Fibroblast of gingiva (primary cell): ENCODE measurements at regions not wholly inside any gene's neighbourhood (a gene's known extent, or its start where the extent isn't known, plus 50 kb on each side); places are given as distances from the start of the nearest gene placed in this dataset.

Experiments
- DNase-seq: peaks from one replicate; pipeline ENCODE4 v3.0.0-alpha.2; 2011; ENCODE audit warnings: low read depth

- DNase-seq = no peak
Observed at GRCh38 chr1:222996310-222996975, 146.6 kb downstream of the TLR5 start.

- DNase-seq = no peak
Observed at GRCh38 chr1:223000632-223001031, 142.4 kb downstream of the TLR5 start.

- DNase-seq = peak; percentile 43
Observed at GRCh38 chr1:223001653-223002634, 141.1 kb downstream of the TLR5 start.

- DNase-seq = no peak
Observed at GRCh38 chr1:223003549-223003948, 139.5 kb downstream of the TLR5 start.

GRCh38 chr1:223006371-223006770 lies 136.7 kb downstream of the TLR5 start:
- DNase-seq = no peak

- DNase-seq = peak; percentile 28
Observed at GRCh38 chr1:223006917-223007648, 136.0 kb downstream of the TLR5 start.

GRCh38 chr1:223007935-223008334 lies 135.1 kb downstream of the TLR5 start:
- DNase-seq = no peak

GRCh38 chr1:223008808-223009207 lies 134.2 kb downstream of the TLR5 start:
- DNase-seq = no peak

GRCh38 chr1:223009406-223009805 lies 133.6 kb downstream of the TLR5 start:
- DNase-seq = no peak

GRCh38 chr1:223010582-223011504 lies 132.2 kb downstream of the TLR5 start:
- peak; percentile 59 for DNase-seq

- no peak for DNase-seq
Observed at GRCh38 chr1:223011505-223011856, 131.6 kb downstream of the TLR5 start.

GRCh38 chr1:223012176-223012788 lies 130.8 kb downstream of the TLR5 start:
- DNase-seq = no peak

- no peak for DNase-seq
Observed at GRCh38 chr1:223012938-223013337, 130.1 kb downstream of the TLR5 start.

GRCh38 chr1:223014142-223014873 lies 128.7 kb downstream of the TLR5 start:
- DNase-seq = no peak

- DNase-seq = no peak
Observed at GRCh38 chr1:223016381-223016780, 126.7 kb downstream of the TLR5 start.

- DNase-seq = no peak
Observed at GRCh38 chr1:223016890-223017289, 126.2 kb downstream of the TLR5 start.

GRCh38 chr1:223017291-223017690 lies 125.8 kb downstream of the TLR5 start:
- DNase-seq = no peak

GRCh38 chr1:223018534-223018933 lies 124.5 kb downstream of the TLR5 start:
- DNase-seq = no peak

GRCh38 chr1:223019256-223019655 lies 123.8 kb downstream of the TLR5 start:
- DNase-seq = no peak

GRCh38 chr1:223020770-223021169 lies 122.3 kb downstream of the TLR5 start:
- DNase-seq = no peak
